Kasumi-1 (cell line): ENCODE measurements at regions not wholly inside any gene's neighbourhood (a gene's known extent, or its start where the extent isn't known, plus 50 kb on each side); places are given as distances from the start of the nearest gene placed in this dataset.

ENCODE experiments used
- DNase-seq, 2 experiments: peaks; one replicate each; lab custom pipeline; 2025; lab: John Stamatoyannopoulos, UW

DNA sequence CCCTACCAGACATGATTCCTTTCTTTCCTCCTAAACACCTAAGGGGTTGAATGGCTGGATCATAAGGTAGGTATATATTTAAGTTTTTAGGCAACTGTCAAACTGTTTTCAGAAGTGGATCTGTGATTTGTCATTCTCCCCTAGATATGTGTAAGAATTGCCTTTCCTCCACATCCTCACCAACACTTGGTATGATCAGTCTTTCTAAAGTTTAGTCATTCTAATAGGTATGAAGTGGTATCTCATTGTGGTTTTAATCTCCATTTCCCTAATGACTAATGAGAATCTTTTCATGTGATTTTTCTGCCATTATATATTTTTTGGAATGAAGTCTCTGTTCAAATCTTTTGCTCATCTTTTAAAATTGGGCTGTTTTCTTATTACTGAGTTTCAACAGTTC, 122.1 kb downstream of the TFCP2L1 start:
- DNase-seq: no peak

DNA sequence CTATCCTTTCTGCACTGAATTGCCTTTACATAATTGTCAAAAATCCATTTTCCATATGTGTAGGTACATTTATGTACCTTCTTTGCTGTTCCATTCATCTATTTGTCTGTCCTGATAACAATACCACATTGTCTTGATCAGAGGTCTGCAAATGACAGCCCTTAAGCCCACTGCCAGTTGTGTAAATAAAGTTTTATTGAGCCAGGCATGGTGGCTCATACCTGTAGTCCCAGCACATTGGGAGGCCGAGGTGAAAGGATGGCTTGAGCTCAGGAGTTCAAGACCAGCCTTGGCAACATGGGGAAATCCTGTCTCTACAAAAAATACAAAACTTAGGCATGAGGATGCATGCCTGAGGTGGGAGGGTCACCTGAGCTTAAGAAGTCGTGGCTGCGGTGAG, 121.0 kb downstream of the TFCP2L1 start:
- DNase-seq: no peak

DNA sequence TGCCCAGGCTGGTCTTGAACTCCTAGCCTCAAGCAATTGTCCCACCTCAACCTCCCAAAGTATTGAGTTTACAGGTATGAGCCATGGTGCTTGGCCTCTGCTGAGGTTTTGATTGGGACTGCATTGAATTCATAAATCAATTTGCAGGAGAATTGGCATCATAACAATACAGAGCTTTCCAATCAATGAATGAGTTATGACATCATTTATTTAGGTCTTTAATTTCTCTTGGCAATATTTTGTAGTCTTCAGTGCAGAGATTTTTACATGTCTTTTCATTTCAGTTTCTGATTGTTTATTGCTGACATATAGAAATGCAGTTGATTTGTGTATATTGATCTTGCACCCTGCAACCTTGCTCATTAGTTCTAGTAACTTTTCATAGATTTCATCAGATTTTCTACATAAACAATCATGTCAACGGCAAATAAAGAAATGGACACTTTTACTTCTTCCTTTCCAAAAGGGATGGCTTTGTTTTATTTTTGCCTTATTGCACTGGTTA, 119.9 kb downstream of the TFCP2L1 start:
- no peak for DNase-seq
